ENCODE measurements at regions not wholly inside any gene's neighbourhood (a gene's known extent, or its start where the extent isn't known, plus 50 kb on each side); places are given as distances from the start of the nearest gene placed in this dataset.

DNA sequence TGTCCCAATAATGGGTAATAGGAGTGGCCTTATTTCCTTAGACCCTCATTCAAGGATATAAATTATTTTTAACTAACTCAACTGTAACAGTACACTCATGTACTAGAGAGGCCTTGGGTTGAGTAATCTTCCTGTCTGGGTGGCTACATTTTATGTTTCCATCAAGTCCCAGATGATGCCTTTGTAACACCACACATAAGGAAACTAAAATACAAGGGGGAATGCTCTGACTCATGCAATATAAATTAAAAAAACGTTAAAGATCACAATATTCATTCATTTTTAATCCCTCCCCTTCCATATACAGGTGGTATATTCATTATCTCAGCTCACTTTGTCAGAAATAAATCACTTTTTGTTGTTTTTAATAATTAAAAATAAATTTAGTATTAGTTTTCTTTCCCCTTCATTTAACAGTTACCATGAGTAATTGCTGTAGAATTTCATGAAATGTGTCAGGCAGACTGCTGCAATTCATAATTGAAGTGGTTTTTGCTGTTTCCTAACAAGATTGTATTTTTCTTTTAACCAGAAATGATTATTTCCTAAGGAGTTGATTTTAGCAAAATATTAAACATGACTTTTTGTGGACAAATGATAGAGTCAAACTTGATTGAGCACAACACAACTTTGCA is 1403.6 kb downstream of the SUCLG1 start:
- H3K27ac ChIP-seq: peak overlapping the region in 2 of 12 donors; percentile 23 to 30
- 31 to 34% (median 33%) methylated on average over 1 of the region's 1 CpG for WGBS, 4 donors
- DNase-seq (no peak), ATAC-seq (peak in 1 of 4 donors; percentile 86)
- H3K9me3 ChIP-seq: peaks cover 0 to 23% (median 3%) of the 10 kb centered on the region in 12 donors
- no peaks in the 10 kb centered on the region for H3K36me3 ChIP-seq
- intact Hi-C loops (cut with DNase I): no loop called here
- H3K4me3 ChIP-seq: no peak overlapping the region
- no peak for TF ChIP-seq CTCF (IDR thresholded peaks at IDR 0.05)
- no peak for TF ChIP-seq POLR2A (IDR thresholded peaks at IDR 0.05)
- no peaks in the 10 kb centered on the region for H3K27me3 ChIP-seq
- H3K4me1 ChIP-seq: peaks cover 0 to 11% (median 0%) of the 10 kb centered on the region in 12 donors

DNA sequence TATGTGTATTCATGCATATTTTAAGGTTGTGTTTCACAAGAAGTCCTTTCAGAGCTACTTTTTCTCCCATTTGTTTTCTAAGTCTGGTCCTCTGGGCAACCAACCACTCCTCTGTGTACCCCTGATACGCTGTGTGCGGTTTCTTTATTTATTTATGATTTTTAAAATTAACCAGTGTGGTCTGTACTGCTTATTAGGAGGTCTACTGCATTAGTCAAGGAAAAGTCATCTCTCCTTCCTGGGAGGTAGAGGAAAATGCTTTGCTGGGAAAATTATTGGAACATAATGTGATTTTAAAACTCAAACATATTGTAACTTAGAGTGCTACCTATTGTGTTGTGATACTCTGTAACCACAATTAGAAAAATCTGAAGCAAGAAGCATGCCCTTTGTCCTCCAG is 1404.3 kb downstream of the SUCLG1 start:
- intact Hi-C loops (cut with DNase I): no loop called here
- Histone ChIP-seq H3K9me3 (peaks cover 0 to 23% (median 3%) of the 10 kb centered on the region in 12 donors), H3K27ac (peak overlapping the region in 2 of 12 donors; percentile 23 to 30), H3K36me3 (no peaks in the 10 kb centered on the region), H3K27me3 (no peaks in the 10 kb centered on the region), H3K4me3 (no peak overlapping the region), H3K4me1 (peaks cover 0 to 11% (median 0%) of the 10 kb centered on the region in 12 donors)
- no peak for TF ChIP-seq CTCF (IDR thresholded peaks at IDR 0.05)
- TF ChIP-seq POLR2A (IDR thresholded peaks at IDR 0.05): no peak
- WGBS, 4 donors: 70 to 98% (median 84%) methylated on average over 2 of the region's 2 CpGs
- DNase-seq: no peak
- no peak for ATAC-seq

- Histone ChIP-seq H3K27ac (peak overlapping the region in 2 of 12 donors; percentile 3 to 6), H3K9me3 (peaks cover 0 to 5% (median 0%) of the 10 kb centered on the region in 12 donors), H3K4me1 (peaks cover 0 to 11% (median 0%) of the 10 kb centered on the region in 12 donors), H3K36me3 (no peaks in the 10 kb centered on the region), H3K4me3 (no peak overlapping the region), H3K27me3 (no peaks in the 10 kb centered on the region)
- TF ChIP-seq POLR2A (IDR thresholded peaks at IDR 0.05): no peak
- TF ChIP-seq CTCF (IDR thresholded peaks at IDR 0.05): no peak
- DNase-seq: no peak
- intact Hi-C loops (cut with DNase I): no loop called here
- 20 to 37% (median 24%) methylated on average over 6 of the region's 6 CpGs for WGBS, 4 donors
- ATAC-seq: peak in 2 of 4 donors; percentile 16 to 54
Measured at GRCh38 chr2:83051538-83052170, 1407.4 kb downstream of the SUCLG1 start.

GRCh38 chr2:83042053-83042452 is 1417.0 kb downstream of the SUCLG1 start:
- no peak overlapping the region for H3K27ac ChIP-seq
- 87 to 98% (median 95%) methylated on average over 1 of the region's 1 CpG for WGBS, 4 donors
- no peak overlapping the region for H3K4me3 ChIP-seq
- no peaks in the 10 kb centered on the region for H3K4me1 ChIP-seq
- no peaks in the 10 kb centered on the region for H3K36me3 ChIP-seq
- intact Hi-C loops (cut with DNase I): no loop called here
- no peaks in the 10 kb centered on the region for H3K27me3 ChIP-seq
- DNase-seq (no peak), ATAC-seq (no peak)
- peaks cover 0 to 4% (median 0%) of the 10 kb centered on the region in 12 donors for H3K9me3 ChIP-seq
- TF ChIP-seq POLR2A (IDR thresholded peaks at IDR 0.05) (no peak), CTCF (IDR thresholded peaks at IDR 0.05) (no peak)

All from heart left ventricle (tissue), 16 donors.